ENCODE measurements at regions not wholly inside any gene's neighbourhood (a gene's known extent, or its start where the extent isn't known, plus 50 kb on each side); places are given as distances from the start of the nearest gene placed in this dataset.

GRCh38 chr13:105658431-105658830 is 877.0 kb downstream of the EFNB2 start:
- DNase-seq = no peak

- no peak for DNase-seq
These were observed 880.4 kb downstream of the EFNB2 start for GRCh38 chr13:105655046-105655445.

- no peak for DNase-seq
These were observed 891.5 kb downstream of the EFNB2 start for GRCh38 chr13:105643966-105644365.

- DNase-seq = no peak
These were observed 892.9 kb downstream of the EFNB2 start for GRCh38 chr13:105642511-105642958.

- DNase-seq = no peak
These were observed 894.3 kb downstream of the EFNB2 start for GRCh38 chr13:105641121-105641520.

- no peak for DNase-seq
These were observed 897.0 kb downstream of the EFNB2 start for GRCh38 chr13:105638426-105638825.

- no peak for DNase-seq
These were observed 901.4 kb downstream of the EFNB2 start for GRCh38 chr13:105634059-105634458.

GRCh38 chr13:105630431-105630830 is 905.0 kb downstream of the EFNB2 start:
- DNase-seq = no peak

- no peak for DNase-seq
These were observed 908.2 kb downstream of the EFNB2 start for GRCh38 chr13:105627270-105627669.

GRCh38 chr13:105625691-105626090 is 909.8 kb downstream of the EFNB2 start:
- no peak for DNase-seq

- DNase-seq = no peak
These were observed 919.0 kb downstream of the EFNB2 start for GRCh38 chr13:105616333-105617075.

- DNase-seq = no peak
These were observed 922.9 kb downstream of the EFNB2 start for GRCh38 chr13:105612541-105612940.

- DNase-seq = no peak
These were observed 924.0 kb downstream of the EFNB2 start for GRCh38 chr13:105611424-105611823.

GRCh38 chr13:105608104-105608503 is 927.4 kb downstream of the EFNB2 start:
- no peak for DNase-seq

- no peak for DNase-seq
These were observed 928.0 kb downstream of the EFNB2 start for GRCh38 chr13:105607426-105607825.

GRCh38 chr13:105607016-105607415 is 928.4 kb downstream of the EFNB2 start:
- DNase-seq = no peak

- no peak for DNase-seq
These were observed 932.3 kb downstream of the EFNB2 start for GRCh38 chr13:105602956-105603670.

- no peak for DNase-seq
These were observed 935.9 kb downstream of the EFNB2 start for GRCh38 chr13:105599477-105600037.

GRCh38 chr13:105598529-105598928 is 936.9 kb downstream of the EFNB2 start:
- no peak for DNase-seq

GRCh38 chr13:105597573-105597972 is 937.9 kb downstream of the EFNB2 start:
- DNase-seq = no peak

GRCh38 chr13:105595471-105595870 is 940.0 kb downstream of the EFNB2 start:
- DNase-seq = no peak

GRCh38 chr13:105591277-105591676 is 944.2 kb downstream of the EFNB2 start:
- DNase-seq = no peak

GRCh38 chr13:105587786-105588185 is 947.7 kb downstream of the EFNB2 start:
- DNase-seq = no peak

Measured in KG1 (cell line).